GM21390 (cell line): ENCODE measurements at regions not wholly inside any gene's neighbourhood (a gene's known extent, or its start where the extent isn't known, plus 50 kb on each side); places are given as distances from the start of the nearest gene placed in this dataset.
"Not testable (repeated sequence)": the region's sequence is repeated elsewhere in the genome, so short reads cannot be mapped to it uniquely, and the experiment has no call there.

Experiments used
- ATAC-seq: cut with Tn5 transposase; IDR thresholded peaks from one replicate; pipeline ENCODE4 v1.9.1; 2021; ENCODE audit not compliant: unreplicated experiment

DNA sequence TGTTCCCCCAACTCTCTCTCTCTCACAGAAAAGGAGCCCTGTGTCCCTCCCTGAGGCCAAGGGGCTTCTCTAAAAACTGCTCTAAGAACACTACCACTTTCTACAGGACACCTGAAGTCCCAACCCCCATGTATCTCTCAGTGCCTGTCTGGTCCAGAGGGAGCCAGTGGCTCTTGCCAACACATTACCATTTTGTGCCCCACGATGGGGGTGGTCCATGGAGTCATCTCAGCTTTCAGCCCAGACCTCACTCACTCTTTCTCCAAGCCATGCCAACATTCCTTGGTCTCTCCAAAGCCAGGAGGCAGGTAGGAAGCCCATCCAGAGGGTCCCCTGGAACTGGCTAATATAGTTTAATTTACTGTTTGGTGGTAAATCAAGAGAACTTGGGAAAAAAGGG, 962.1 kb upstream of the DEFB115 start:
- ATAC-seq: not testable (repeated sequence)

DNA sequence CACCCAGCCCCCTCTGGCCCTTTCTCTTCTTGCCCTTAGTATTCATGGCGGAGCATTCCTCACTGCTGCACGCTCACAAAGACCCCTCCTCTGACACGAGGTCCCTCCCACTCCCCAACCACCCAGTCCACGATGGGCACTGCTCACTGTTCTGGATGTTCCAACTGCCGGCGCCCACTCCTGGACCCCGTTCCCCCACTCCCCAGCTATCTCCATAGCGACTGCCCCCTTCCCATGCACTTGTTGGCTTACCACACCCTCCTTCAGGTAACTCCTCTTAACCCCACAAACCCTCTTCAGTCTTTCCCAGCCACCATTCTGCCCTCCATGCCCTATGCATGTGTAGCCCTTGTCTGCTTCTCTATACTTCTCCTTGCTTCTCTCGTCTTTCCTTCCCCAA, 961.5 kb upstream of the DEFB115 start:
- not testable (repeated sequence) for ATAC-seq

DNA sequence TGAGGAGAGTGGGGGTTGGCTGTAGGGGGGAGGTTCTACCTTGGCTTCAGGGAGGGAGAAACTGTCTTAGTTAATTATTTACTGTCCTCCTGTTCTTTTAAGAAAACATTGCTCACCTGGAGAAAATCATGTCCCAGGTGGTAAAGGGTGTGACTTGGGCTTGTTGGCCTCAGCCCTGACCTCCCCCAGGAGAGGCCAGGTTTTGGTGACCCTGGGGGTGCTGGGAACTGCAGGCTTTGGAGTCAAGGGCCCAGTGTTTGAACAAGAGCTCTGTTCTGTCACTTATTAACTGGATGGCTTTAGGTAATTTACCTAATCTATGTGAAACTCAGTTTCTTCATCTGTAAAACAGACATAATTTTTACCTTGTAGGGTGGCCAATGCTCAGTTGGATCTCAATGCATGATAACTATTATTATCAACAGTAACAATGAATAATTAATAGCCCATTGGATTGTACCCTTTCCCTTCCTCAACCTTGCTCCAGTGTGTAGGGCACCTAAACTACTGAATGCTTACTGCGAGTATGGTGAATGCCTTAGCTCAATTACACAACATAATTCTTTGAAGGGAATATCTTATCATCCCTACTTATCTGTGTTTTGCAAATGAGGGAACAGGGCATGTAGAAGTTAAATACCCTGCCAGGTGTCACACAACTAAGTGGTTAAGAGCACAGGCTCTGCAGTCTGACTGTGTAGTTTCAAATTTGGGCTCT, 959.4 kb upstream of the DEFB115 start:
- ATAC-seq: not testable (repeated sequence)

DNA sequence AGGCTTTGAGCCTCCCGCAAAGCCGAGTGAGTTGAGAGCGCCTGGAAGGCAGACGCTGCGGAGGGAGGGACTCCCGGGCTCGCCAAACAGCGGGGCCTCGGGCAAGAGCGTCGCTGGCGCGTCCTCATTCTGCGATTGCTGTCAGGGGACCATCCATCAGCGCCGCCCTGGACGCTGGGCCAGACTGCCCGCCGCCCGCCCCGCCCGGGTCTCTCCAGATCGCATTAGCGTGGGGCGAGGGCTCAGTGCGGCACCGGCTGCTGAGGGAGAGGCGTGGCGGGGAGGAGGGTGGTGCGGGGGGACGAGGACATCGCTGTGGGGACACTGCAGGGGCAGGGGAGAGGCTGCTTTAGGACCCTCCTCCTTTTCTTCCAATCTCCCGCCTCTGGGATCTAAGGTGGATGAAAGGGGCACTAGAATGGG, 957.2 kb upstream of the DEFB115 start:
- ATAC-seq: not testable (repeated sequence)

DNA sequence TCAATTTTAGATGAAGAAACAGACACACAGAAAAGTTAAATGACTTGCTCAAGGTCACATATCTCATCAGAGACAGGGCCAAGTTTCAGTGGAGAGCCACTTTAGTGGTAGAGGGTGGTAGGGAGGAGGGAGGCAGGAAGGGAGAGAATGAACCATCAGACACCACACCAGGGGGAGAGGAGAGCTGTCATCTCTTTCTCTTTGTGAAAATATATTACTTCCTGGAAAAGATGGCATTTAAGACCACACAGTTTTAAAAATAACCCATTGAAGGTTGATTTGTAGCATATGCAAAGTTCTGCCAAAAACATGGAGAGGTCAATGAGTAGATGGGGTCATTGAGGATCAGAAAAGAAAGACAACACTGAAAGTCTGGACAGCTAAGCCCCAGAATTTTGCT, 954.7 kb upstream of the DEFB115 start:
- not testable (repeated sequence) for ATAC-seq

DNA sequence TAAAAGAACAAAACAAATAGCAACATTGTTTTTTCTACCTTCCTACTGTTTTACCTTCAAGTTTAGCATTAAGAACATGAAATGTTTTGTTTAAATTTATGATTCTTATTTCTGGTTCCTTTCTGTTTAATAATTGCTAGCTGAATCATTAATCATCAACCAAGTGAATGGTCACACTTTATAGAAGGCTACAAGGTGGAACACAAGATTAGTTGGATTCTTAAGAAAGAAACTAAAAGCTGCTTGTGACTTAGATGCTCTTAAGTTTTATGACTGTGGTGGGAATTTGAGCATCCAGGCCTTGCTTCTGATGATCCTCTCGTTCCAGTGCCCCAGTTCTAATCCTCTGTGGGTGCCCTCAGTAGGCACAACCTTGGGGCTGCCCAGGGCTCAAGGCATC, 947.5 kb upstream of the DEFB115 start:
- not testable (repeated sequence) for ATAC-seq

DNA sequence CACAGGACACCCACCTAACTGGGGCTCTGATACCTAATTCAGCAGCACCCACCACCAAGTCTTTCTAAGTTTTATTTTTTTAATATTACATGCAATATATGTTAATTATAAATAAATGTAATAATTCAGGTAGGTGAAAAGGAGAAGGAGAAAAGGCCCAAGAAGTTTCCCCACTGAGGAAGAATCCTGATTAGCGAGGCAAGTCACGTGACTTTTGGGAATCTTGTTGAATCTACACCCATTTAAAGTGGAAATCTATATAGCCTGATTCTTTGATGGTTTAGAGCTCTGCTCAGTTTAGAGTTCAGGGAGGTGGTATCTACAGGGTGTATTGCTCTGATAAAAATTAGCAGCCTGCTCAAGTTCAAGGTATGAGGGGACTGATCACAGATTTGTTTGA, 947.1 kb upstream of the DEFB115 start:
- not testable (repeated sequence) for ATAC-seq

DNA sequence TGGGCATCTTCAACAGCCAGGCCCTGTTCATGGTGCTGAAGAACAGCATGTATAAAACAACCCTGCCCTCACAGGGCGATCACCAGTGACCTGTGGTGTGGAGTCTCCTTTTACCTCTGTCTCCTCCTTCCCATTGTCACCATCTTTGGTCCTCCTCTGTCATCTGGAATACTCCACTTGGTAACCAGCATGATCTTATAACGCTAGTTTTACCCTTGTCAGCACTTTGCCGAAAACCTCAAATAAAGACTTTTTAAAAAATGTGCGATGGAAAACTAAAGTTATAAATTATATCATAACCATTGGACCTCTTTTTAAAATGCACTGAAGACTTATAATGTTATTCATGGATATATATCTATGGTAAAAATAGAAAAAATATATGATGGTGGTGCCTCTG, 945.2 kb upstream of the DEFB115 start:
- not testable (repeated sequence) for ATAC-seq

DNA sequence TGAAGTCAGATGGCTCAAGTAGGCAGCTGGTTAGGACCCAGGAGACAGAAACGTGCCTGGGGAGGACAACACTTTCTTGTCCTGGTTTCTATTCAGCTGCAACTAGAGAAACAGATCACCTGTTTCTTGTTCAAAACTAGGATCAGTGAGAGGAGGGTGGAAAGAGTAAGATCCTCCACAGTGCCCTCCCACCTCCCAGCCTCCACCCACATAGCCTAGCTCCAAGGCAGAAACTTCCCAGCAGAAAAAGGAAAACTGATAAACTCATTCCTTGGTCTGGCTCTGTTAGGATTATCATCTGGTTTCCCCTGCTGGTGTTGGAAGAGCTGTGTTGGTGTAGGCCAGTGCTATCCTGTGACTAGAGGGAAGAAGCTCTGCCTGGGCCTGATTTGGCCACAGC, 943.8 kb upstream of the DEFB115 start:
- ATAC-seq: not testable (repeated sequence)

DNA sequence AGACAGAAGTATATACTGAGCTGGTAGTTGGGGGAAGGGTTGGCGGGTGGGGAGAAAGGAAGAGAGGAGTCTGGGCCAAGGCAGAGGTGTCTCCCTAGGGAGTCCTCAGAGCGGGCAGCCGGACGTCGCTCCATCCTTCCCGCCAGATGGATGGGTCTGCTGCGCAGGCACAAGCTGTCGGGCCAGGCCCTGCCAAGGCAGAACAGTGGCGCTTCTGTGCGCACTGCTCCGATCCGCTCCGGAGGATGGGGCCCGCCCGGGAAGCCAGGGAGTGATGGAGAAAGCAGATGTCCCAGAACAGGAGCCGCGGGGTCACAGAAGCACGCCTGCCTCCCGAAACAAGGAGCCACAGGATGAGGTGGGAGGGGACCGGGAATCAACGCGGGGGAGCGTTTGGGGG, 941.4 kb upstream of the DEFB115 start:
- ATAC-seq: not testable (repeated sequence)

DNA sequence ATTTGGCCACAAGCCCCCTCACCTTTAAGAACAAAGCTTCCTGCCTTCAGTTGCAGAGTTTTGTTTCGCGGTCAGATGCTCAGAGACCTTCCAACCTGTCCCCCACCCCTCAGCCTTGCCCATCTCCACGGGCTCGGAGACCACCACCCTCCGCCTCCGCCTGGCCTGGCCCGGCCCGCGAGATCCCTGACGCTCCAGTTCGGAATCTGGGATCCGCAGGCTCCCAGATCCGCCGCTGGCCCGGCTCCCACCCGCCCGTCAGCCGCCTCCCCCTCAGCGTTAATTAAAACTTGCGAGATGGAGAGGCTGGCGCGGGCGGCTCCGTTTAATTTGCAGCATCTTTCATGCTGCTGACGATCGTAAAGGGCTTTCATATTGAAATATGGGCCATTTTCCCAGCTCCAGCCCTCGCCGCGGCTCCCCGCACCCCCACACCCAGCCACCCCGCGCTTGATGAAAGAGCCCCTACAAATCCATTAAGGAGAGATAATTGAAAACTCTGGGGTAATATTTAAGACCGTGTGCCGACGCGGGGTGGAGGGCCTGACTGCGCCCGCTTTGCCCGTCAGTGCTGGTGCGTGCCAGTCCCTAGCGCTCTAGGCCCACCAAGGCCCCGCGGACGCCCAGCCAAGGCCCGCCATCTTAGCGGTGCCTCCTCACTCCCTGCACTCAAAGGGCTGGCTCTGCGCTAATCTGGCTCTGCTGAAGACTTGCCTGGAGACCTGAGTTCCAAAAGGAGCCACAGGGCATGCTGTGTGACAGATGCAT, 940.7 kb upstream of the DEFB115 start:
- ATAC-seq: not testable (repeated sequence)

DNA sequence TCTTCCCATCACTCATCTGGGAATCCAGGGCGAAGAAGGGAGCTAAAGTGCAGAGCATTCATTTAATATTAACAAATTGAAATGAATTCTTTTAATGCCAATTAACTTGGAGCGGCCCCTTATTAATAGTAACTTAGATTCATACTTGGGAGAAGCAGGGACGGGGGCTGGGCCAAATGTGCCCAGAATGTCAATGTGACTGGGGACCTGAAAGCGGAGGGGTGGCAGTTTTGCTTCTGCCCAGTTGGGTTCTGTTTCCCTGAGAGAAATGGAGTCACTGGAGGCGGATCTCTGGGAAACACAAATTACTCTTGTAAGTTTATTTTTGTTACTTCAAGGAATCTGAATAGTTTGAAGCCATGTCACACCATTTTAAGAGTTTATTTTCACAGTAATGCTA, 923.7 kb upstream of the DEFB115 start:
- not testable (repeated sequence) for ATAC-seq

DNA sequence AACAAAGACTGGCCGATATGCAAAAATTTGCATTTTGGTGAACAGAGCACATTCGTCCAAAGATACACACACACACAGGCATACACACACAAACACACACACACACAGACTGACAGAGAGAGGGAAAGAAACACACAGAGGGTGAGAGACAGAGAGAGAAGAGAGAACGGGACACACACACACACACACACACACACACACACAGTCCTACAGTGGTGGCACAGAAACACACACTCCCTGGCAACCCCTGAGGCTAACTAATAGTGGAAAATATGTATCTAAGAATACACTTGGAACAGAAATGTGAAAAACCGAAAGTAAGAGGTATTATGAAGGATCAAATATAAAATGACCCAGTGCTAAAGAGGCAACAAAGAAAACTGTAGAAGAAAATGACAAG, 919.9 kb upstream of the DEFB115 start:
- ATAC-seq: not testable (repeated sequence)

DNA sequence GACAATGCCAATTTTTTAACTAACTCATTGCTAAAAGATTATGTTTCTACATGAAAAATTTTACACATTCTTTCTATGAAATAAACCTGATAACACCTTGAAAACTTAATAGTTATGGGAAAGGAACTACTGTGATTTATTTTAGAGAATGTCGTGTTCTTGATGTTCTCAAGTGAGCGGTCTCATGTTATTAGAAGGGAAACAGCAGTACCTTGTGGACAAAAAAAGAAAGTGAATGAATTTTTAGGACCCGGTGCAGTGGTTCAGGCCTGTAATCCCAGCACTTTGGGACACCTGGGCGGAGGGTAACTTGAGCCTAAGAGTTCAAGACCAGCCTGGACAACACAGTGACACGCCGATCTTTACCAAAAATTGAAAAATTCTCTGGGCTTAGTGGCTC, 908.5 kb upstream of the DEFB115 start:
- ATAC-seq: not testable (repeated sequence)

DNA sequence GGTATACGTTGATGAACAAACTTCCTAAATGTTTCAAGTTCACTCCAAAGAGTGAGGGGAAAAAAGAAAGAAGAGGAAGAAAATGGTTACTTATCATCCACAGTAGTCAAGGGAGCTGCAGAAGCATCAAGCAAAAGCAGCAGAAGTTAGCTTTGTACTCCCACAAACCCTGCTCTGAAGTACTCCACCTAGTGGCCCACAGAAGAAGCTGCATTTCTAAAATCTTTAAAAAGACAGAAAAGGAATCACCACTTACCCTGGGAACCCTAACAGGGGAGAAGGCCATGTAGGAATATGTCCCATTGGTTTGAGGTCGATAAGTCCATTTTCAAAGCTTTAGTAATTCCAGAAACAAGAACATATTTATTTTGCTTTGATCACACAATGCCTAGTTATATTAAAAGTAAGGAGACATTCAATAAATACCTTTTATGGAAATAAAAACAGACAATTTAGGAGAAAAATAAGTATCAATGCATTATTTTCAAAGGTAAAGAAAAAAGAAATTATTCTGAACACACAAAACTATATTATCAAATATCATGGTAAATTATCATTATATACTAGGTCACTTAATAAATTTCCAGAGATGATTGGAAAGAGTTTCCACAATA, 900.5 kb upstream of the DEFB115 start:
- ATAC-seq: not testable (repeated sequence)

DNA sequence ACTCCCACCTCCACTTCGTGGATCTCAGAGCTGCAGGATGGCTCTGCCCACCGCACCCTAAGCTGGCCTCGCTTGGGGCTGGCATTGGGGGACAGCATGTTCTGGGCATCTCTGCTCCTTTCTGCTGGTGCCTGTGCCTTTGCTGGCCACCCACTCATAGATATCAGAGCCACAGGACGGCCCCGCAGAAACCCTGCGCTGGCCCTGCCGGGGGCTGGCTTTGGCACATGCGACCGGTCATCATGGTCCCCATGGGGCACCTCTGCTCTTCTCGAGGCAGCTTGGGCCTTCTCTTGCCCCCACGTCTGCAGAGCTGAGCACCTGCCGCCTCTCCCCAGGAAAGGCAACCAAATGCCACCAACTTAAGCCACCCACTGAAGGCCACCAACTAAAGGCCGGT, 895.7 kb upstream of the DEFB115 start:
- not testable (repeated sequence) for ATAC-seq

DNA sequence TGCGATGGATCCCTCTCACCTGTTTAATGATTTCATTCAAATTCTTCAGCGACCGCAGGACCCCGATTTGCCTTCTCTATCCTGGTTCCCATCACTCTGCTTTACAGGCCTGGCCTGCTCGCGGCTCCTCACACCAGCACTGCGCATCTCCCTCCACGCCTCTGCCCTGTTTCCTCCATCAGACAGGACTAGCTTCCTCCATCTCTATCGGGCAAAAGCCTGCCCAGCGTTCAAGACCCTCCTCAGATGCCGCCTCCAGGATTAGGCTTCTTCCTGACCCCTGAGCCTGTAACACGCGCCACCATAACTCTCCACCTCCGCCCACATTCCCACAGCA, 881.1 kb upstream of the DEFB115 start:
- ATAC-seq: not testable (repeated sequence)

DNA sequence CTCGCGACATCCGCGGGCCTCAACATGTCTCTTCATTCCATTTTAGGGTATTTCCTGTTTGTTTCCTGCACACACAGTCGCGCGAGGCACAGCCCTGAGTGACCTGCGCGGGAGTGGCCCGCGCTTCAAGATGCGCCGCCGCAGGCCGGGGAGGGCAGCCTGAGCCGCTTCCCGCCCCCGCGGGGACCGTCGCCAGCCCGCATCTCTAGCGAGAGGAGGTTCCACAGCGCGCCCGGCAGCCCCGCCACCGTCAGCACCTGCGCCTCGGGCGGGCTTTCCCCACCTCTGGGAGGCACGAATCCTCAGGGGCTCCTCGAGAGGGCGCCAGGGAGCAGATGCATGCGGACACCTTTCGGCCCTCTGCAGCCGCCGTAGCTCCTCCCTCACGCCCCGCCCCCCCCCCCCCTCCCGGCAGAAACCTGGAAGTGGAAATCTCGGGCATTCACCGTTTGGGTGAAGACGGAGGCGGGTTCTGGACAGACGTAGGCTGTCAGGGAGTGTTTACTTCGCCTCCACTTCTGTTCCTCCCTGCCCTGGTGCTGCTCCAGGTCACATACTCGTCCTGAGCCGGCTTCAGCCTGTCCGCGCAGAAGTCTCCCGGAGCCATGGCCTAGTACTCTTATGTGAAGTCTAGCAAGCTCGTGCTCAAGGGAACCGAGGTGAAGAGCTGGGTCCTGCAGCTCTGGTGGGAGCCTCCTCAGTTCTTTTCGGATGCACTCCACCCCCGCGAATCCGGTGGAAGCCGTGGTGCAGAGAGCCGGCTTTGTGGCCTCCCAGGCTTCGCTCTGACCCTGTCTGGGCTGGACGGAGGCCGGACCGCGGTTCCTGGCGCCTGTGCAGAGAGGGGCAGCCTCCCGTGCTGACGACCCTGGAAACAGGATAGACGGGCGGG, 880.5 kb upstream of the DEFB115 start:
- ATAC-seq: peak; percentile 95

DNA sequence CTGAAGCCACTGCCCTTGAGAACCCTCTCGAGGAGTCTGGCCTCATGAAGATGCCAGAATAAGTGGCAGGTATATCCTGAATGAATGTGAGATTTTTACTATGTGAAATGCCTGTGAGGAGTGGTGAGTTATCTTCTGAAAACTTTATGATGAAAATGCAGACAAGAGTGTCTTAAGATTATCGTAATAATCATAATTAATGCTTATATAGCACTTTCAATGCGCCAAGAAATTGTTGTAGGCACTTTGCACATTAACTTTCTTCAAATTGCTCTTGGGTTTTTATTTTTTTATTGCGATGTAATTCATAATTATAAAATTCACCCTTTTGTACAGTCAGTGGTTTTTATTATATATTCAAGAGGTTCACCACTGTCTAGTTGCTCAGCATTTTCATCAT, 879.1 kb upstream of the DEFB115 start:
- not testable (repeated sequence) for ATAC-seq

DNA sequence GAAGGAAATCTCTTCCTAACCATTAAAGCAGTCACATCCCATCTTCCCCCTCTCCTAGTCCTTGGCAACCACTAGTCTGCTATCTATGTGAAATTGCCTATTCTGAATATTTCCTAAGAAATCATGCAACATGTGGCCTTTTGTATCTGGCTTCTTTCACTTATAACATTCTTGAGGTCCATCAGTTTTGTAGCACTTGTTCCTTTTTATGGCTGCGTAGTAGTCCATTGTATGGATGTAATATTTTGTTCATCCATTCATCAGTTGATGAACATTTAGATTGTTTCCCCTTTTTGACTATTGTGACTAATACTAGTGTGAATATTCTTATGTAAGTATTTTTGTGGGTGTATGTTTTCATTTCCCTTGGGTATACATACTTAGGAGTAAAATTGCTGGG, 878.7 kb upstream of the DEFB115 start:
- ATAC-seq: not testable (repeated sequence)

DNA sequence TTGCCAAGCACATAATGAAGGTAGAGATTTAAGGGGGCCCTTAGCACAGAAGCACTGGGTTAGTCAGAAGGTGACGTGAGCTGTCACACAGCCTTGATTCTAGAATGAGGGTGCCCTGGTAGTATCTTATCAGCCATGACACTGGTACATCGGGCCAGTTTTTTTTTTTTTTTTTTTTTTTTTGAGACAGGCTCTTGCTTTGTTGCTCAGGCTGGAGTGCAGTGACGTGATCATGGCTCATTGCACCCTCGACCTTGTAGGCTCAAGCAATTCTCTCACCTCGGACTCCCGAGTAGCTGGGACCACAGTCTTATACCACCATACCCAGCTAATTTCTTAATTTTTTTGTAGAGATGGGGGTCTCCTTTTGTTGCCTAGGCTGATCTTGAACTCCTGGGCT, 872.6 kb upstream of the DEFB115 start:
- not testable (repeated sequence) for ATAC-seq
